Lung (tissue), 11 donors: ENCODE measurements at regions not wholly inside any gene's neighbourhood (a gene's known extent, or its start where the extent isn't known, plus 50 kb on each side); places are given as distances from the start of the nearest gene placed in this dataset.
A peak's percentile ranks its signal among the peaks of the same experiment; 100 is the strongest.

Experiments used
- ATAC-seq: fragments of 200-7000 bp; cut with Tn5 transposase; one replicate; pipeline ENCODE4 v1.9.1; 2020; ENCODE audit warnings: moderate number of reproducible peaks; ENCODE audit not compliant: insufficient read depth, low FRiP score
- DNase-seq, 3 donors: peaks; one replicate each; pipeline ENCODE4 v3.0.0-alpha.2; 2013 to 2017
- H3K27ac ChIP-seq, 2 donors: one replicate each; pipeline ENCODE4 v1.5.1; 2013; ENCODE audit warnings: mild to moderate bottlenecking in 2 of 2, moderate library complexity in 2 of 2, control low read depth in 1 of 2, inconsistent platforms in 1 of 2, low read depth in 1 of 2, low read length in 1 of 2
- H3K27me3 ChIP-seq, 3 donors: one replicate each; pipeline ENCODE4 v1.5.1; 2013; ENCODE audit warnings: low read length in 2 of 3; ENCODE audit not compliant: control insufficient read depth in 3 of 3, insufficient read depth in 3 of 3
- H3K36me3 ChIP-seq, 4 donors: one replicate each; pipeline ENCODE4 v1.5.1; 2013; ENCODE audit warnings: low read length in 4 of 4, mild to moderate bottlenecking in 1 of 4, moderate library complexity in 1 of 4; ENCODE audit not compliant: control insufficient read depth in 4 of 4, insufficient read depth in 4 of 4
- H3K4me1 ChIP-seq, 5 donors: one replicate each; pipeline ENCODE4 v1.5.1; 2013; ENCODE audit warnings: low read length in 5 of 5, mild to moderate bottlenecking in 2 of 5, moderate library complexity in 1 of 5; ENCODE audit not compliant: control insufficient read depth in 5 of 5, insufficient read depth in 5 of 5
- H3K4me3 ChIP-seq: one replicate; pipeline ENCODE4 v1.5.1; 2013; ENCODE audit warnings: mild to moderate bottlenecking, control low read depth, moderate library complexity
- H3K9ac ChIP-seq, 2 donors: one replicate each; pipeline ENCODE4 v1.5.1; 2013; ENCODE audit warnings: low read length in 2 of 2, control low read depth in 1 of 2; ENCODE audit not compliant: insufficient read depth in 1 of 2
- H3K9me3 ChIP-seq, 4 donors: one replicate each; pipeline ENCODE4 v1.5.1; 2013; ENCODE audit warnings: low read length in 3 of 4, mild to moderate bottlenecking in 1 of 4, moderate library complexity in 1 of 4; ENCODE audit not compliant: control insufficient read depth in 4 of 4, insufficient read depth in 3 of 4
- CTCF ChIP-seq: IDR thresholded peaks from 2 replicates; pipeline ENCODE4 v1.5.1; 2012; ENCODE audit warnings: mild to moderate bottlenecking; ENCODE audit errors: control extremely low read depth, extremely low read depth
- WGBS, 2 donors: extraction: QIAGEN DNeasy Blood & Tissue Kit; methylation state at CpG; one replicate each; pipeline ENCODE4 v1.1.7; 2013; 5-methylcytosine and 5-hydroxymethylcytosine counted together
- donor health status: control.
- donor health status: control.
- donor health status: Bipolar disorder and iron deficiency.
- donor health status: healthy.
- donor health status: DM: yes; HTN: yes; CAD: no.

GRCh38 chr21:25464275-25464674, 143.0 kb downstream of the MRPL39 start:
- no peaks in the 10 kb centered on the region for H3K27me3 ChIP-seq
- no peaks in the 10 kb centered on the region for H3K9me3 ChIP-seq
- DNase-seq (no peak), ATAC-seq (no peak)
- H3K36me3 ChIP-seq, result no peaks in the 10 kb centered on the region
- 50 to 77% methylated on average over 2 of the region's 2 CpGs for WGBS, 2 donors
- no peak overlapping the region for H3K9ac ChIP-seq
- no peak overlapping the region for H3K4me3 ChIP-seq
- no peaks in the 10 kb centered on the region for H3K4me1 ChIP-seq
- H3K27ac ChIP-seq, result no peak overlapping the region
- TF ChIP-seq CTCF, result no peak

- Histone ChIP-seq H3K9ac (no peak overlapping the region), H3K9me3 (no peaks in the 10 kb centered on the region), H3K27ac (no peak overlapping the region), H3K4me1 (no peaks in the 10 kb centered on the region), H3K36me3 (no peaks in the 10 kb centered on the region), H3K27me3 (no peaks in the 10 kb centered on the region), H3K4me3 (no peak overlapping the region)
- no peak for TF ChIP-seq CTCF
- WGBS, 2 donors, result 62 to 65% methylated on average over 5 of the region's 5 CpGs
- DNase-seq (no peak), ATAC-seq (no peak)
Measured at GRCh38 chr21:25462517-25462971, 144.7 kb downstream of the MRPL39 start.

- Histone ChIP-seq H3K9ac (no peak overlapping the region), H3K27ac (no peak overlapping the region), H3K36me3 (no peaks in the 10 kb centered on the region), H3K4me3 (no peak overlapping the region), H3K27me3 (no peaks in the 10 kb centered on the region), H3K9me3 (no peaks in the 10 kb centered on the region), H3K4me1 (peaks cover 0 to under 1% (median 0%) of the 10 kb centered on the region in 5 donors)
- ATAC-seq (no peak), DNase-seq (peak in 1 of 3 donors; percentile 4)
- WGBS, 2 donors, result 24 to 31% methylated on average over 1 of the region's 1 CpG
- no peak for TF ChIP-seq CTCF
Measured at GRCh38 chr21:25461725-25462124, 145.6 kb downstream of the MRPL39 start.

GRCh38 chr21:25459993-25460392, 147.3 kb downstream of the MRPL39 start:
- H3K9me3 ChIP-seq, result no peaks in the 10 kb centered on the region
- H3K4me3 ChIP-seq, result no peak overlapping the region
- ATAC-seq (no peak), DNase-seq (no peak)
- peaks cover 0 to 1% (median 0%) of the 10 kb centered on the region in 5 donors for H3K4me1 ChIP-seq
- no peaks in the 10 kb centered on the region for H3K36me3 ChIP-seq
- TF ChIP-seq CTCF, result no peak
- no peak overlapping the region for H3K9ac ChIP-seq
- no peaks in the 10 kb centered on the region for H3K27me3 ChIP-seq
- no peak overlapping the region for H3K27ac ChIP-seq
- WGBS, 2 donors, result 84 to 95% methylated on average over 1 of the region's 1 CpG
